GM12878 (cell line): ENCODE measurements at regions not wholly inside any gene's neighbourhood (a gene's known extent, or its start where the extent isn't known, plus 50 kb on each side); places are given as distances from the start of the nearest gene placed in this dataset.

Experiments
- ATAC-seq: fragments of 200-7000 bp; cut with Tn5 transposase; 3 replicates; pipeline ENCODE4 v1.9.1; 2020; ENCODE audit warnings: mild to moderate bottlenecking, moderate library complexity
- BruUV-seq: library from RNA; stranded (reverse); fragments of 400-500 nt; replicated peaks from 2 replicates; lab custom pipeline; 2021; lab: Mats Ljungman, UMichigan
- CTCF ChIA-PET: fragments of 300-600 bp; sonication (Branson Sonifier 250); formaldehyde crosslinking; extraction: SDS; loops from one replicate; lab custom pipeline; 2021; ENCODE audit warnings: inconsistent platforms; lab: Yijun Ruan, JAX
- POLR2A ChIA-PET: fragments of 350-600 bp; formaldehyde crosslinking; extraction: SDS; loops from one replicate; lab custom pipeline; 2021; ENCODE audit warnings: inconsistent platforms; lab: Charles Lee
- RAD21 ChIA-PET: fragments of 300-600 bp; sonication (Branson Sonifier 250); formaldehyde crosslinking; loops from one replicate; lab custom pipeline; 2023; ENCODE audit warnings: antibody characterized with exemption; ENCODE audit not compliant: unreplicated experiment; lab: Charles Lee
- SMC1A ChIA-PET: fragments of 300-600 bp; sonication (Branson Sonifier 250); formaldehyde crosslinking; loops from one replicate; lab custom pipeline; 2023; ENCODE audit not compliant: unreplicated experiment, uncharacterized antibody; lab: Charles Lee
- DNase-seq: peaks from one replicate; pipeline ENCODE4 v3.0.0-alpha.2; 2011; ENCODE audit warnings: low read depth, low spot score
- FAIRE-seq: peaks from 3 replicates; lab custom pipeline; 2011; peaks lifted over from hg19 to GRCh38; lab: Jason Lieb, UNC
- H2AFZ ChIP-seq: 2 replicates; pipeline ENCODE4 v1.6.0; 2011; ENCODE audit warnings: low read depth, low read length, control low read depth; ENCODE audit not compliant: control insufficient read depth
- H3K27ac ChIP-seq: 2 replicates; pipeline ENCODE4 v1.5.1; 2011; ENCODE audit warnings: control low read depth; ENCODE audit not compliant: control insufficient read depth, insufficient read depth
- H3K27me3 ChIP-seq, 2 experiments: replicated peaks in 1 of 2; 2 replicates each; pipeline versions ENCODE4 v1.6.0 to v1.6.1; 2011; ENCODE audit warnings: low read length in 1 of 2; ENCODE audit not compliant: control insufficient read depth in 2 of 2, insufficient read depth in 2 of 2
- H3K36me3 ChIP-seq, 2 experiments: 2 replicates each; pipeline ENCODE4 v1.5.1; 2011; ENCODE audit warnings: low read length in 1 of 2; ENCODE audit not compliant: control insufficient read depth in 2 of 2, insufficient read depth in 2 of 2
- H3K4me1 ChIP-seq: 2 replicates; pipeline ENCODE4 v1.6.1; 2011; ENCODE audit warnings: mild to moderate bottlenecking, low read length, moderate library complexity, mixed read lengths; ENCODE audit not compliant: control insufficient read depth, insufficient read depth
- H3K4me2 ChIP-seq: 2 replicates; pipeline ENCODE4 v1.6.0; 2011; ENCODE audit warnings: control low read depth; ENCODE audit not compliant: control insufficient read depth, insufficient read depth
- H3K4me3 ChIP-seq: fragments of 200-600 bp; sonication (generic); 2 replicates; pipeline ENCODE4 v1.5.1; 2016
- H3K79me2 ChIP-seq: 2 replicates; pipeline ENCODE4 v1.6.0; 2011; ENCODE audit warnings: low read length; ENCODE audit not compliant: control insufficient read depth, insufficient read depth
- H3K9ac ChIP-seq: 2 replicates; pipeline ENCODE4 v1.8.0; 2011; ENCODE audit warnings: low read length, control low read depth, mixed read lengths; ENCODE audit not compliant: control insufficient read depth, insufficient read depth
- H3K9me3 ChIP-seq: replicated peaks from 3 replicates; pipeline ENCODE4 v1.5.1; 2011; ENCODE audit warnings: mild to moderate bottlenecking, low read length; ENCODE audit not compliant: control insufficient read depth, insufficient read depth
- H4K20me1 ChIP-seq: 2 replicates; pipeline ENCODE4 v1.6.0; 2011; ENCODE audit not compliant: control insufficient read depth, insufficient read depth
- CBX5 ChIP-seq: sonication (generic); IDR thresholded peaks from 2 replicates; pipeline ENCODE4 v1.6.1; 2016; ENCODE audit warnings: low read depth, moderate library complexity, mild to moderate bottlenecking, inconsistent platforms
- GATAD2B ChIP-seq: fragments of 450-650 bp; conservative IDR thresholded peaks from 2 replicates; pipeline ENCODE4 v1.6.1; 2017; ENCODE audit warnings: low read depth, mild to moderate bottlenecking, moderate library complexity
- NFIC ChIP-seq: IDR thresholded peaks from 2 replicates; pipeline ENCODE4 v1.6.1; 2012; ENCODE audit warnings: low read depth, mild to moderate bottlenecking, inconsistent platforms, low read length, moderate library complexity
- NR2F1 ChIP-seq: fragments of 450-650 bp; conservative IDR thresholded peaks from 2 replicates; pipeline ENCODE4 v1.6.1; 2017; ENCODE audit warnings: mild to moderate bottlenecking
- WGBS: methylation state at CpG from one replicate; pipeline ENCODE4 v1.1.6; 2016; ENCODE audit warnings: low lambda C conversion rate; ENCODE audit not compliant: insufficient replicate concordance, insufficient coverage; ENCODE audit errors: missing lambda C conversion rate; 5-methylcytosine and 5-hydroxymethylcytosine counted together
- in situ Hi-C: fragments of 300-500 bp; cut with MboI; formaldehyde crosslinking; loops from 9 replicates; pipeline ENCODE4 v1.14.3; 2018; ENCODE audit warnings: mixed read lengths
- intact Hi-C: fragments of 100-400 bp; cut with micrococcal nuclease; formaldehyde crosslinking; loops from one replicate; pipeline ENCODE4 v1.14.2; 2022; ENCODE audit not compliant: unreplicated experiment
- TF ChIP-seq, protein P1 (sequence below): fragments of 450-650 bp; IDR thresholded peaks from 2 replicates; pipeline ENCODE4 v1.6.1; 2016; ENCODE audit warnings: mild to moderate bottlenecking
- TF ChIP-seq, protein P2 (sequence below), 3 experiments: IDR thresholded peaks in 2 of 3; conservative IDR thresholded peaks in 1 of 3; 2 replicates each; pipeline ENCODE4 v1.5.1; 2011; ENCODE audit warnings: low read depth in 3 of 3, low read length in 3 of 3, mild to moderate bottlenecking in 3 of 3, control low read depth in 2 of 3, moderate library complexity in 2 of 3, inconsistent platforms in 1 of 3, mixed read lengths in 1 of 3; ENCODE audit not compliant: control insufficient read depth in 2 of 3, insufficient read depth in 1 of 3; ENCODE audit errors: extremely low read depth in 1 of 3

DNA sequence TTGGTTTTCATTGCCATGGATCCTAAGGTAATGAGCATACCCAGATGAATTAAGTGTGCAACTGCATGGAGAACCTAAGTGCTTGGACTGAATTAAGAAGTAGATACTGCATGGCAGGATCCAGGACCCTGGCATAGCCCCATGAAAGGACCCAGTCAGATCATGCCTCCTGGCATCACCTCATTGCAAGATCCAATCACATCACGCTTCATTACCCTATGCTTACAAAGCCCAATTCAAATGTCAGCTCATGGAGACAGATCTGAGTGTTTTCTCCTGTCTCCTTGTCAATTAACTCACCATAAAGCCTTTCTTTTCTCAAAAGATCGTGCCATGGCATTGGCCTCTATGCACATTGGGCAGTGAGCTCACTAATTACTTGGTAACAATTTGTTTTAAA lies 519.8 kb upstream of the ZNF804A start:
- BruUV-seq: no TSS peak
- H2AFZ ChIP-seq: no peak overlapping the region
- intact Hi-C loops: no loop called here
- H3K4me1 ChIP-seq: no peaks in the 10 kb centered on the region
- ChIA-PET RAD21 (no interaction called here), SMC1A (interaction anchor here (0.6 kb wide), 1 partner anchor 10 kb away, joined by 3 read pairs; no protein-coding TSS in a partner anchor), POLR2A (no interaction called here), CTCF (interaction anchor here (1.5 kb wide), 1 partner anchor 13 kb away, joined by 4 read pairs; no protein-coding TSS in a partner anchor)
- no peak overlapping the region for H3K4me2 ChIP-seq
- H3K36me3 ChIP-seq: no peaks in the 10 kb centered on the region
- no peak overlapping the region for H3K4me3 ChIP-seq
- ATAC-seq (no peak), FAIRE-seq (no peak), DNase-seq (no peak)
- no peaks in the 10 kb centered on the region for H3K27me3 ChIP-seq
- no peak for TF ChIP-seq CBX5
- TF ChIP-seq, protein P1, sequence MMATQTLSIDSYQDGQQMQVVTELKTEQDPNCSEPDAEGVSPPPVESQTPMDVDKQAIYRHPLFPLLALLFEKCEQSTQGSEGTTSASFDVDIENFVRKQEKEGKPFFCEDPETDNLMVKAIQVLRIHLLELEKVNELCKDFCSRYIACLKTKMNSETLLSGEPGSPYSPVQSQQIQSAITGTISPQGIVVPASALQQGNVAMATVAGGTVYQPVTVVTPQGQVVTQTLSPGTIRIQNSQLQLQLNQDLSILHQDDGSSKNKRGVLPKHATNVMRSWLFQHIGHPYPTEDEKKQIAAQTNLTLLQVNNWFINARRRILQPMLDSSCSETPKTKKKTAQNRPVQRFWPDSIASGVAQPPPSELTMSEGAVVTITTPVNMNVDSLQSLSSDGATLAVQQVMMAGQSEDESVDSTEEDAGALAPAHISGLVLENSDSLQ: no peak
- no peak for TF ChIP-seq GATAD2B
- TF ChIP-seq, protein P2, sequence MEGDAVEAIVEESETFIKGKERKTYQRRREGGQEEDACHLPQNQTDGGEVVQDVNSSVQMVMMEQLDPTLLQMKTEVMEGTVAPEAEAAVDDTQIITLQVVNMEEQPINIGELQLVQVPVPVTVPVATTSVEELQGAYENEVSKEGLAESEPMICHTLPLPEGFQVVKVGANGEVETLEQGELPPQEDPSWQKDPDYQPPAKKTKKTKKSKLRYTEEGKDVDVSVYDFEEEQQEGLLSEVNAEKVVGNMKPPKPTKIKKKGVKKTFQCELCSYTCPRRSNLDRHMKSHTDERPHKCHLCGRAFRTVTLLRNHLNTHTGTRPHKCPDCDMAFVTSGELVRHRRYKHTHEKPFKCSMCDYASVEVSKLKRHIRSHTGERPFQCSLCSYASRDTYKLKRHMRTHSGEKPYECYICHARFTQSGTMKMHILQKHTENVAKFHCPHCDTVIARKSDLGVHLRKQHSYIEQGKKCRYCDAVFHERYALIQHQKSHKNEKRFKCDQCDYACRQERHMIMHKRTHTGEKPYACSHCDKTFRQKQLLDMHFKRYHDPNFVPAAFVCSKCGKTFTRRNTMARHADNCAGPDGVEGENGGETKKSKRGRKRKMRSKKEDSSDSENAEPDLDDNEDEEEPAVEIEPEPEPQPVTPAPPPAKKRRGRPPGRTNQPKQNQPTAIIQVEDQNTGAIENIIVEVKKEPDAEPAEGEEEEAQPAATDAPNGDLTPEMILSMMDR (IDR thresholded peaks at IDR 0.05 in 2 of 3, conservative IDR thresholded peaks at IDR 0.05 in 1 of 3; ENCODE audit: control insufficient read depth in 2 of 3, extremely low read depth in 1 of 3, insufficient read depth in 1 of 3, low read depth in 3 of 3, low read length in 3 of 3): no peak
- TF ChIP-seq NFIC: no peak
- no peak for TF ChIP-seq NR2F1
- no peak overlapping the region for H3K27ac ChIP-seq
- H3K79me2 ChIP-seq: no peaks in the 10 kb centered on the region
- 0% methylated on average over 2 of the region's 2 CpGs for WGBS
- no peak overlapping the region for H3K9ac ChIP-seq
- no peaks in the 10 kb centered on the region for H4K20me1 ChIP-seq
- no peaks in the 10 kb centered on the region for H3K9me3 ChIP-seq
- in situ Hi-C loops: no loop called here
